Ishikawa (cell line): ENCODE measurements at regions not wholly inside any gene's neighbourhood (a gene's known extent, or its start where the extent isn't known, plus 50 kb on each side); places are given as distances from the start of the nearest gene placed in this dataset.

Experiments
- CEBPB ChIP-seq: IDR thresholded peaks from 2 replicates; pipeline ENCODE4 v1.6.1; 2012
- CREB1 ChIP-seq: IDR thresholded peaks from 2 replicates; pipeline ENCODE4 v1.6.1; 2012; ENCODE audit warnings: low read depth
- EGR1 ChIP-seq: IDR thresholded peaks from 2 replicates; pipeline ENCODE4 v1.6.1; 2012
- EP300 ChIP-seq: IDR thresholded peaks from 2 replicates; pipeline ENCODE4 v1.6.1; 2012; ENCODE audit warnings: borderline replicate concordance
- FOXM1 ChIP-seq: IDR thresholded peaks from 2 replicates; pipeline ENCODE4 v1.6.1; 2012; ENCODE audit warnings: low read depth, borderline replicate concordance
- RAD21 ChIP-seq: IDR thresholded peaks from 2 replicates; pipeline ENCODE4 v1.6.1; 2012; ENCODE audit warnings: low read depth
- TAF1 ChIP-seq: IDR thresholded peaks from 2 replicates; pipeline ENCODE4 v1.6.1; 2012; ENCODE audit warnings: low read depth, mild to moderate bottlenecking
- TF ChIP-seq, protein P1 (sequence below): IDR thresholded peaks from 2 replicates; pipeline ENCODE4 v1.6.1; 2012; ENCODE audit warnings: low read depth, mild to moderate bottlenecking
- TF ChIP-seq, protein P2 (sequence below): IDR thresholded peaks from 2 replicates; pipeline ENCODE4 v1.6.1; 2012
- TF ChIP-seq, protein P3 (sequence below): IDR thresholded peaks from 2 replicates; pipeline ENCODE4 v1.6.1; 2012

DNA sequence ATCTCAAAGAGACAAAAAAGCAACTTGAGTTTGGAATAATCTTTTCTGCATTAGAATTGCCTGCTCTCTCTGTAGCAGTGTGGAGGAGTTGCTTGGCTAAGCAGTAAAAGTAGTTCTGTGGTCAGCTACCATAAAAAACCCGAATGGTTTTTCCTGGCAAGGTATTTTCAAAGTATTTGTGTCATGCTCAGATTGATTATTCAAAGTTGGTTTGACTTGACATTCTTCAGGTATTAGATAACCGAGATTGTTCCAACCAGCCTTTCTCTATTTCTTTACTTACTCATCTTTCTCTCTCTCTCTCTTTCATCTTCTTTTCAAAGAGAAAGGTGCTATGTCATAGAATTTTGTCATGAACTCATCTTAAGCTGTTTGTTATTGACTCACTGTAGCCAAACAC, 404.9 kb downstream of the CPS1 start:
- TF ChIP-seq, protein P1, sequence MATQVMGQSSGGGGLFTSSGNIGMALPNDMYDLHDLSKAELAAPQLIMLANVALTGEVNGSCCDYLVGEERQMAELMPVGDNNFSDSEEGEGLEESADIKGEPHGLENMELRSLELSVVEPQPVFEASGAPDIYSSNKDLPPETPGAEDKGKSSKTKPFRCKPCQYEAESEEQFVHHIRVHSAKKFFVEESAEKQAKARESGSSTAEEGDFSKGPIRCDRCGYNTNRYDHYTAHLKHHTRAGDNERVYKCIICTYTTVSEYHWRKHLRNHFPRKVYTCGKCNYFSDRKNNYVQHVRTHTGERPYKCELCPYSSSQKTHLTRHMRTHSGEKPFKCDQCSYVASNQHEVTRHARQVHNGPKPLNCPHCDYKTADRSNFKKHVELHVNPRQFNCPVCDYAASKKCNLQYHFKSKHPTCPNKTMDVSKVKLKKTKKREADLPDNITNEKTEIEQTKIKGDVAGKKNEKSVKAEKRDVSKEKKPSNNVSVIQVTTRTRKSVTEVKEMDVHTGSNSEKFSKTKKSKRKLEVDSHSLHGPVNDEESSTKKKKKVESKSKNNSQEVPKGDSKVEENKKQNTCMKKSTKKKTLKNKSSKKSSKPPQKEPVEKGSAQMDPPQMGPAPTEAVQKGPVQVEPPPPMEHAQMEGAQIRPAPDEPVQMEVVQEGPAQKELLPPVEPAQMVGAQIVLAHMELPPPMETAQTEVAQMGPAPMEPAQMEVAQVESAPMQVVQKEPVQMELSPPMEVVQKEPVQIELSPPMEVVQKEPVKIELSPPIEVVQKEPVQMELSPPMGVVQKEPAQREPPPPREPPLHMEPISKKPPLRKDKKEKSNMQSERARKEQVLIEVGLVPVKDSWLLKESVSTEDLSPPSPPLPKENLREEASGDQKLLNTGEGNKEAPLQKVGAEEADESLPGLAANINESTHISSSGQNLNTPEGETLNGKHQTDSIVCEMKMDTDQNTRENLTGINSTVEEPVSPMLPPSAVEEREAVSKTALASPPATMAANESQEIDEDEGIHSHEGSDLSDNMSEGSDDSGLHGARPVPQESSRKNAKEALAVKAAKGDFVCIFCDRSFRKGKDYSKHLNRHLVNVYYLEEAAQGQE, result no peak
- TF ChIP-seq EP300, result no peak
- TF ChIP-seq RAD21, result no peak
- no peak for TF ChIP-seq CEBPB
- TF ChIP-seq FOXM1, result no peak
- no peak for TF ChIP-seq CREB1
- TF ChIP-seq TAF1, result no peak
- no peak for TF ChIP-seq EGR1
- TF ChIP-seq, protein P2, sequence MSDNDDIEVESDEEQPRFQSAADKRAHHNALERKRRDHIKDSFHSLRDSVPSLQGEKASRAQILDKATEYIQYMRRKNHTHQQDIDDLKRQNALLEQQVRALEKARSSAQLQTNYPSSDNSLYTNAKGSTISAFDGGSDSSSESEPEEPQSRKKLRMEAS, result no peak
- TF ChIP-seq, protein P3, sequence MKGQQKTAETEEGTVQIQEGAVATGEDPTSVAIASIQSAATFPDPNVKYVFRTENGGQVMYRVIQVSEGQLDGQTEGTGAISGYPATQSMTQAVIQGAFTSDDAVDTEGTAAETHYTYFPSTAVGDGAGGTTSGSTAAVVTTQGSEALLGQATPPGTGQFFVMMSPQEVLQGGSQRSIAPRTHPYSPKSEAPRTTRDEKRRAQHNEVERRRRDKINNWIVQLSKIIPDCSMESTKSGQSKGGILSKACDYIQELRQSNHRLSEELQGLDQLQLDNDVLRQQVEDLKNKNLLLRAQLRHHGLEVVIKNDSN, result no peak
